HEK293 (cell line): ENCODE measurements at regions not wholly inside any gene's neighbourhood (a gene's known extent, or its start where the extent isn't known, plus 50 kb on each side); places are given as distances from the start of the nearest gene placed in this dataset.

Source experiments
- EGR2 ChIP-seq: fragments of 450-650 bp; formaldehyde crosslinking; IDR thresholded peaks from 2 replicates; pipeline ENCODE4 v1.5.1; 2016; ENCODE audit warnings: low read depth, missing biosample characterization, missing genetic modification characterization
- KLF16 ChIP-seq: fragments of 450-650 bp; formaldehyde crosslinking; IDR thresholded peaks from 2 replicates; pipeline ENCODE4 v1.5.1; 2017; ENCODE audit warnings: missing biosample characterization, missing genetic modification characterization
- TCF7L2 ChIP-seq: IDR thresholded peaks from 2 replicates; pipeline ENCODE4 v1.6.1; 2011; ENCODE audit warnings: low read depth, mild to moderate bottlenecking, inconsistent platforms, low read length, moderate library complexity, borderline replicate concordance
- WT1 ChIP-seq: fragments of 450-650 bp; formaldehyde crosslinking; IDR thresholded peaks from 2 replicates; pipeline ENCODE4 v1.5.1; 2016; ENCODE audit warnings: missing biosample characterization, missing genetic modification characterization
- ZBTB48 ChIP-seq: fragments of 450-650 bp; formaldehyde crosslinking; IDR thresholded peaks from 2 replicates; pipeline ENCODE4 v1.5.1; 2016; ENCODE audit warnings: missing biosample characterization, missing genetic modification characterization
- ZNF169 ChIP-seq: fragments of 450-650 bp; formaldehyde crosslinking; IDR thresholded peaks from 2 replicates; pipeline ENCODE4 v1.5.1; 2016; ENCODE audit warnings: missing biosample characterization, missing genetic modification characterization
- ZNF24 ChIP-seq: fragments of 450-650 bp; formaldehyde crosslinking; IDR thresholded peaks from 2 replicates; pipeline ENCODE4 v1.5.1; 2016; ENCODE audit warnings: missing biosample characterization, missing genetic modification characterization
- ZNF274 ChIP-seq, 2 experiments: fragments of 200-500 bp in 1 of 2; fragments of 450-650 bp in 1 of 2; sonication (Bioruptor generic) in 1 of 2; formaldehyde crosslinking in 1 of 2; IDR thresholded peaks; 2 replicates each; pipeline versions ENCODE4 v1.5.1 to v1.6.1; 2014 to 2016; ENCODE audit warnings: borderline replicate concordance in 1 of 2, inconsistent platforms in 1 of 2, low read length in 1 of 2, missing biosample characterization in 1 of 2, missing genetic modification characterization in 1 of 2
- ZNF544 ChIP-seq: fragments of 450-650 bp; formaldehyde crosslinking; IDR thresholded peaks from 2 replicates; pipeline ENCODE4 v1.5.0; 2017; ENCODE audit warnings: missing biosample characterization, missing genetic modification characterization
- ZNF626 ChIP-seq: fragments of 450-650 bp; sonication (Bioruptor Pico); formaldehyde crosslinking; IDR thresholded peaks from 2 replicates; pipeline ENCODE4 v1.5.1; 2018; ENCODE audit warnings: missing biosample characterization, missing genetic modification characterization, inconsistent platforms
- TF ChIP-seq, protein P1 (sequence below): fragments of 450-650 bp; formaldehyde crosslinking; IDR thresholded peaks from 2 replicates; pipeline ENCODE4 v1.5.1; 2016; ENCODE audit warnings: missing biosample characterization, missing genetic modification characterization
- TF ChIP-seq, protein P2 (sequence below): fragments of 450-650 bp; formaldehyde crosslinking; conservative IDR thresholded peaks from 2 replicates; pipeline ENCODE4 v1.5.1; 2016; ENCODE audit warnings: low read depth, missing biosample characterization, missing genetic modification characterization

GRCh38 chrX:36859231-36859630 is 148.9 kb upstream of the FAM47C start:
- no peak for TF ChIP-seq ZNF169
- TF ChIP-seq ZNF24 (tag by site-specific recombination), result no peak
- TF ChIP-seq, protein P1, sequence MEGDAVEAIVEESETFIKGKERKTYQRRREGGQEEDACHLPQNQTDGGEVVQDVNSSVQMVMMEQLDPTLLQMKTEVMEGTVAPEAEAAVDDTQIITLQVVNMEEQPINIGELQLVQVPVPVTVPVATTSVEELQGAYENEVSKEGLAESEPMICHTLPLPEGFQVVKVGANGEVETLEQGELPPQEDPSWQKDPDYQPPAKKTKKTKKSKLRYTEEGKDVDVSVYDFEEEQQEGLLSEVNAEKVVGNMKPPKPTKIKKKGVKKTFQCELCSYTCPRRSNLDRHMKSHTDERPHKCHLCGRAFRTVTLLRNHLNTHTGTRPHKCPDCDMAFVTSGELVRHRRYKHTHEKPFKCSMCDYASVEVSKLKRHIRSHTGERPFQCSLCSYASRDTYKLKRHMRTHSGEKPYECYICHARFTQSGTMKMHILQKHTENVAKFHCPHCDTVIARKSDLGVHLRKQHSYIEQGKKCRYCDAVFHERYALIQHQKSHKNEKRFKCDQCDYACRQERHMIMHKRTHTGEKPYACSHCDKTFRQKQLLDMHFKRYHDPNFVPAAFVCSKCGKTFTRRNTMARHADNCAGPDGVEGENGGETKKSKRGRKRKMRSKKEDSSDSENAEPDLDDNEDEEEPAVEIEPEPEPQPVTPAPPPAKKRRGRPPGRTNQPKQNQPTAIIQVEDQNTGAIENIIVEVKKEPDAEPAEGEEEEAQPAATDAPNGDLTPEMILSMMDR (tag by site-specific recombination), result no peak
- TF ChIP-seq, protein P2, sequence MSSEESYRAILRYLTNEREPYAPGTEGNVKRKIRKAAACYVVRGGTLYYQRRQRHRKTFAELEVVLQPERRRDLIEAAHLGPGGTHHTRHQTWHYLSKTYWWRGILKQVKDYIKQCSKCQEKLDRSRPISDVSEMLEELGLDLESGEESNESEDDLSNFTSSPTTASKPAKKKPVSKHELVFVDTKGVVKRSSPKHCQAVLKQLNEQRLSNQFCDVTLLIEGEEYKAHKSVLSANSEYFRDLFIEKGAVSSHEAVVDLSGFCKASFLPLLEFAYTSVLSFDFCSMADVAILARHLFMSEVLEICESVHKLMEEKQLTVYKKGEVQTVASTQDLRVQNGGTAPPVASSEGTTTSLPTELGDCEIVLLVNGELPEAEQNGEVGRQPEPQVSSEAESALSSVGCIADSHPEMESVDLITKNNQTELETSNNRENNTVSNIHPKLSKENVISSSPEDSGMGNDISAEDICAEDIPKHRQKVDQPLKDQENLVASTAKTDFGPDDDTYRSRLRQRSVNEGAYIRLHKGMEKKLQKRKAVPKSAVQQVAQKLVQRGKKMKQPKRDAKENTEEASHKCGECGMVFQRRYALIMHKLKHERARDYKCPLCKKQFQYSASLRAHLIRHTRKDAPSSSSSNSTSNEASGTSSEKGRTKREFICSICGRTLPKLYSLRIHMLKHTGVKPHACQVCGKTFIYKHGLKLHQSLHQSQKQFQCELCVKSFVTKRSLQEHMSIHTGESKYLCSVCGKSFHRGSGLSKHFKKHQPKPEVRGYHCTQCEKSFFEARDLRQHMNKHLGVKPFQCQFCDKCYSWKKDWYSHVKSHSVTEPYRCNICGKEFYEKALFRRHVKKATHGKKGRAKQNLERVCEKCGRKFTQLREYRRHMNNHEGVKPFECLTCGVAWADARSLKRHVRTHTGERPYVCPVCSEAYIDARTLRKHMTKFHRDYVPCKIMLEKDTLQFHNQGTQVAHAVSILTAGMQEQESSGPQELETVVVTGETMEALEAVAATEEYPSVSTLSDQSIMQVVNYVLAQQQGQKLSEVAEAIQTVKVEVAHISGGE, result no peak
- TF ChIP-seq ZBTB48 (tag by site-specific recombination), result no peak
- no peak for TF ChIP-seq ZNF274 (IDR thresholded peaks at IDR 0.05; ENCODE audit: low read length)
- TF ChIP-seq ZNF274 (tag by site-specific recombination; IDR thresholded peaks at IDR 0.05; ENCODE audit: borderline replicate concordance), result no peak
- no peak for TF ChIP-seq TCF7L2
- TF ChIP-seq KLF16 (tag by site-specific recombination), result no peak
- TF ChIP-seq EGR2 (tag by site-specific recombination), result no peak
- no peak for TF ChIP-seq ZNF626
- no peak for TF ChIP-seq ZNF544 (tag by site-specific recombination)
- TF ChIP-seq WT1, result no peak
